Right hindlimb (tissue), 1 donor: ENCODE measurements at regions not wholly inside any gene's neighbourhood (a gene's known extent, or its start where the extent isn't known, plus 50 kb on each side); places are given as distances from the start of the nearest gene placed in this dataset.

ENCODE experiments used
- DNase-seq: peaks from one replicate; pipeline ENCODE4 v3.0.0-alpha.2; 2018

- no peak for DNase-seq
Observed at GRCh38 chr17:13076905-13077304, 59.1 kb upstream of the ELAC2 start.

- no peak for DNase-seq
Observed at GRCh38 chr17:13074026-13074425, 56.2 kb upstream of the ELAC2 start.

- no peak for DNase-seq
Observed at GRCh38 chr17:13073018-13073417, 55.2 kb upstream of the ELAC2 start.

GRCh38 chr17:13070732-13071131, 52.9 kb upstream of the ELAC2 start:
- DNase-seq, result no peak

GRCh38 chr17:13067629-13068303, 49.9 kb upstream of the ELAC2 start:
- peak; percentile 21 for DNase-seq
